A549 (cell line): ENCODE measurements at regions not wholly inside any gene's neighbourhood (a gene's known extent, or its start where the extent isn't known, plus 50 kb on each side); places are given as distances from the start of the nearest gene placed in this dataset.

ENCODE experiments used
- ATAC-seq, 2 experiments: fragments of 200-7000 bp in 1 of 2; fragments of >200 bp in 1 of 2; cut with Nextera tagmentation in 1 of 2; cut with Tn5 transposase in 1 of 2; 3 replicates each; pipeline versions ENCODE4 v1.8.0 to v1.9.1; 2018 to 2020; ENCODE audit warnings: mild to moderate bottlenecking in 1 of 2, moderate library complexity in 1 of 2
- CTCF ChIA-PET: fragments of 300-600 bp; sonication (Branson Sonifier 250); formaldehyde crosslinking; extraction: SDS; loops from one replicate; lab custom pipeline; 2021; ENCODE audit warnings: antibody characterized with exemption, inconsistent platforms; lab: Yijun Ruan, JAX
- POLR2A ChIA-PET: fragments of 350-600 bp; formaldehyde crosslinking; extraction: SDS; loops from one replicate; lab custom pipeline; 2021; ENCODE audit warnings: antibody characterized with exemption, inconsistent platforms; lab: Yijun Ruan, JAX
- DNase-seq, 2 experiments: peaks; one replicate each; pipeline versions ENCODE4 v3.0.0 to v3.0.0-alpha.2; 2011 to 2016; ENCODE audit warnings: low read depth in 1 of 2, low spot score in 1 of 2
- FAIRE-seq: peaks from 2 replicates; lab custom pipeline; 2011; peaks lifted over from hg19 to GRCh38; lab: Jason Lieb, UNC
- H3K27ac ChIP-seq, 2 experiments: fragments of >200 bp; sonication (Bioruptor Twin); formaldehyde crosslinking; 3 replicates each; pipeline ENCODE4 v1.5.1; 2016 to 2017
- H3K4me1 ChIP-seq: fragments of >200 bp; sonication (Bioruptor Twin); formaldehyde crosslinking; 3 replicates; pipeline ENCODE4 v1.6.1; 2016
- H3K4me2 ChIP-seq: fragments of >200 bp; sonication (Bioruptor Twin); formaldehyde crosslinking; 3 replicates; pipeline ENCODE4 v1.6.1; 2016
- H3K4me3 ChIP-seq: fragments of >200 bp; sonication (Bioruptor Twin); formaldehyde crosslinking; 3 replicates; pipeline ENCODE4 v1.5.1; 2016
- H3K9me3 ChIP-seq: fragments of >200 bp; sonication (Bioruptor Twin); formaldehyde crosslinking; 3 replicates; pipeline ENCODE4 v1.6.1; 2016
- CBX2 ChIP-seq: fragments of 200-600 bp; sonication (generic); IDR thresholded peaks from 2 replicates; pipeline ENCODE4 v1.6.1; 2016; ENCODE audit warnings: low read depth, mild to moderate bottlenecking, borderline replicate concordance
- CHD4 ChIP-seq: fragments of 200-600 bp; sonication (generic); IDR thresholded peaks from 2 replicates; pipeline ENCODE4 v1.6.1; 2016; ENCODE audit warnings: antibody characterized with exemption, mild to moderate bottlenecking, borderline replicate concordance
- FOXS1 ChIP-seq: fragments of 250-450 bp; sonication (Bioruptor Pico); IDR thresholded peaks from 2 replicates; pipeline ENCODE4 v1.5.0; 2020; ENCODE audit warnings: mild to moderate bottlenecking, moderate library complexity
- GATA3 ChIP-seq: IDR thresholded peaks from 2 replicates; pipeline ENCODE4 v1.6.1; 2012; ENCODE audit warnings: borderline replicate concordance
- HDAC2 ChIP-seq: fragments of 200-600 bp; sonication (generic); IDR thresholded peaks from 2 replicates; pipeline ENCODE4 v1.6.1; 2016
- HEYL ChIP-seq: fragments of 250-450 bp; sonication (Bioruptor Pico); IDR thresholded peaks from 2 replicates; pipeline ENCODE4 v1.8.0; 2021; ENCODE audit warnings: mild to moderate bottlenecking, moderate library complexity
- HMGXB4 ChIP-seq: fragments of 250-450 bp; sonication (Bioruptor Pico); IDR thresholded peaks from 2 replicates; pipeline ENCODE4 v1.5.0; 2021; ENCODE audit warnings: mild to moderate bottlenecking, moderate library complexity, borderline replicate concordance
- JUN ChIP-seq, 2 experiments: fragments of >200 bp; sonication (Bioruptor Twin); formaldehyde crosslinking; IDR thresholded peaks; 2 replicates in 1 of 2; 3 replicates in 1 of 2; pipeline ENCODE4 v1.6.1; 2016 to 2017
- JUNB ChIP-seq: fragments of >200 bp; sonication (Bioruptor Twin); formaldehyde crosslinking; IDR thresholded peaks from 2 replicates; pipeline ENCODE4 v1.6.1; 2016
- MAFK ChIP-seq: fragments of 450-650 bp; IDR thresholded peaks from 2 replicates; pipeline ENCODE4 v1.6.1; 2014; ENCODE audit not compliant: partially characterized antibody
- MYC ChIP-seq: IDR thresholded peaks from 2 replicates; pipeline ENCODE4 v1.6.1; 2012; ENCODE audit warnings: mild to moderate bottlenecking, inconsistent platforms, low read length, improper control_type of control experiment, borderline replicate concordance
- NR3C1 ChIP-seq: fragments of >200 bp; sonication (Bioruptor Twin); formaldehyde crosslinking; IDR thresholded peaks from 3 replicates; pipeline ENCODE4 v1.6.1; 2017
- PBX3 ChIP-seq: IDR thresholded peaks from 2 replicates; pipeline ENCODE4 v1.6.1; 2012
- PHF8 ChIP-seq: fragments of 200-600 bp; sonication (generic); IDR thresholded peaks from 2 replicates; pipeline ENCODE4 v1.6.1; 2016; ENCODE audit warnings: low read depth, mild to moderate bottlenecking, antibody characterized with exemption, moderate library complexity, borderline replicate concordance
- POLR2AphosphoS2 ChIP-seq: conservative IDR thresholded peaks from 2 replicates; pipeline ENCODE4 v1.6.1; 2012; ENCODE audit warnings: low read length, improper control_type of control experiment, inconsistent platforms
- RAD21 ChIP-seq, 2 experiments: fragments of >200 bp in 1 of 2; sonication (Bioruptor Twin) in 1 of 2; formaldehyde crosslinking in 1 of 2; IDR thresholded peaks in 1 of 2; conservative IDR thresholded peaks in 1 of 2; 2 replicates in 1 of 2; 3 replicates in 1 of 2; pipeline ENCODE4 v1.6.1; 2012 to 2018; ENCODE audit warnings: inconsistent platforms in 1 of 2
- RARB ChIP-seq: fragments of 250-450 bp; sonication (Bioruptor Pico); IDR thresholded peaks from 2 replicates; pipeline ENCODE4 v1.8.0; 2021; ENCODE audit warnings: mild to moderate bottlenecking, moderate library complexity
- ZC3H11A ChIP-seq: fragments of 450-650 bp; IDR thresholded peaks from 2 replicates; pipeline ENCODE4 v1.6.1; 2014; ENCODE audit warnings: antibody characterized with exemption, mild to moderate bottlenecking
- ZFP36 ChIP-seq: fragments of 450-650 bp; IDR thresholded peaks from 2 replicates; pipeline ENCODE4 v1.6.1; 2014; ENCODE audit warnings: borderline replicate concordance; ENCODE audit not compliant: partially characterized antibody
- ZNF302 ChIP-seq: fragments of 250-450 bp; sonication (Bioruptor Pico); IDR thresholded peaks from 2 replicates; pipeline ENCODE4 v1.9.0; 2021; ENCODE audit warnings: inconsistent platforms, mild to moderate bottlenecking, moderate library complexity
- WGBS: methylation state at CpG from one replicate; pipeline ENCODE4 v1.1.6; 2017; ENCODE audit errors: missing lambda C conversion rate; 5-methylcytosine and 5-hydroxymethylcytosine counted together
- TF ChIP-seq, protein P1 (sequence below): fragments of 450-650 bp; IDR thresholded peaks from 2 replicates; pipeline ENCODE4 v1.6.1; 2014; ENCODE audit warnings: antibody characterized with exemption
- TF ChIP-seq, protein P2 (sequence below): fragments of 250-450 bp; sonication (Bioruptor Pico); IDR thresholded peaks from 2 replicates; pipeline ENCODE4 v1.5.0; 2020; ENCODE audit warnings: low read depth, mild to moderate bottlenecking, moderate library complexity

DNA sequence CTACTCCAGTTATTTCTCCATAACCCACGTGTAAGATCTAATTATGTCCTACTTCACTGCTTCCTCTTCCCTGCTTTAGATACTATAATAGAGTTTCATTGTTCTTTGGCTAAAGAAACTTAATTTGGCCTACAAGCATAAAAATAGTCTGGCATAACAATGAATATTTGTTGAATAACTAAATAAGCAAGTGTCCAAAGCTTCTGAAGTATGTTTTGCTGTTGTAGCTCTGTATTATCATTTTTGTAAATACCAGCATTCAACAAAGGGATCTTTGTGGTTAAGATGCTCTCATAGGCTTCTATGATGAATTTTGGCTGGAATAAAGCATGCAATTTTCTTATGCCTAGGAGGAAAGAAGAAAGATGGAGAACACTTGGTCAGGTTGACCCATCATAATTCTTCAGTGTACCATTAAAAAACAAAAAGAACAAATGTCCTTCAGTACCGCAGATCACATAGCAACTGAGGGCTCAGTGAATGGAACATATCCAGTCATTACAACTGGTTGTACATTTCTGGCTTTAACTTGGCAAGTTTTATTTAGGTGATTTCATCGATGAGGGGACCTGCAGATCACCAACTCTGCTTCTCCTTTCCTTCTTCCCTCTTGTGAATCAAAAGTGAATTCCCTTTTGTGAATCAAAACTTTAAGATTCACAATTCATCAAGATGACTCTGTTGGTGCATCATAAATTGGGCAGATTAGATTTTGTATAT lies 465.9 kb upstream of the TGFBR2 start:
- ATAC-seq (no peak), FAIRE-seq (no peak), DNase-seq (no peak)
- Histone ChIP-seq H3K4me2 (no peak overlapping the region), H3K27ac (no peak overlapping the region), H3K4me3 (no peak overlapping the region), H3K9me3 (0 out of 3 replicates have a peak, but pooled peaks cover 2% of the 10 kb centered on the region), H3K4me1 (0 out of 3 replicates have a peak, but pooled peaks cover 3% of the 10 kb centered on the region)
- CTCF ChIA-PET = interaction anchor here (0.6 to 1.5 kb wide), 4 partner anchors 12 to 553 kb away, joined by 3 to 7 read pairs (median 3); no protein-coding TSS in a partner anchor
- POLR2A ChIA-PET = no interaction called here
- WGBS = 73% methylated on average over 3 of the region's 3 CpGs
- TF ChIP-seq HEYL (CRISPR knock-in tag) = no peak
- TF ChIP-seq POLR2AphosphoS2 = no peak
- no peak for TF ChIP-seq HMGXB4 (CRISPR knock-in tag)
- TF ChIP-seq, protein P1, sequence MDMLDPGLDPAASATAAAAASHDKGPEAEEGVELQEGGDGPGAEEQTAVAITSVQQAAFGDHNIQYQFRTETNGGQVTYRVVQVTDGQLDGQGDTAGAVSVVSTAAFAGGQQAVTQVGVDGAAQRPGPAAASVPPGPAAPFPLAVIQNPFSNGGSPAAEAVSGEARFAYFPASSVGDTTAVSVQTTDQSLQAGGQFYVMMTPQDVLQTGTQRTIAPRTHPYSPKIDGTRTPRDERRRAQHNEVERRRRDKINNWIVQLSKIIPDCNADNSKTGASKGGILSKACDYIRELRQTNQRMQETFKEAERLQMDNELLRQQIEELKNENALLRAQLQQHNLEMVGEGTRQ = no peak
- no peak for TF ChIP-seq HDAC2
- no peak for TF ChIP-seq PHF8
- TF ChIP-seq JUNB = no peak
- TF ChIP-seq, all 56 proteins: peak for 0

DNA sequence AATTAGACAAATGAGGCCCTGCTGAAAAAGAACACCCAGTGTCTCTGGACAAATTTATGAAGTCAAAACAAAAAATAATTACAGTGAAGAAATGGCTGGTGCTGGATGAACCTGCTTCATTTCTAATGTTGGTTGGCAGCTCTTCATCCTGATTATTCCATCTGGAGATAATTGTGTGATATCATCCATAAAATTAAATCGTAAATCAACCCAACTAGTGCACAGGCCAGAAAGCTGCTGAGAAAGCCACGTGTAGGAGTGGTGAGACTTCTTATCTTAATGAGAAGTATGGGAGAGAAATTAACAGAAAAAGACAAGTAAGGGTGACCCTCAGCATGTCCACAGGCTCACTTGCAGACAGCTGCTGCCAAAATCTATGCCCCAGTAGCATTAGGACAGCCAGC lies 465.2 kb upstream of the TGFBR2 start:
- H3K4me2 ChIP-seq = no peak overlapping the region
- no peak for ATAC-seq
- 0 out of 3 replicates have a peak, but pooled peaks cover 3% of the 10 kb centered on the region for H3K4me1 ChIP-seq
- TF ChIP-seq, protein P1 = no peak
- TF ChIP-seq CBX2 = no peak
- TF ChIP-seq MAFK = no peak
- no peak for TF ChIP-seq PBX3
- TF ChIP-seq RAD21 (conservative IDR thresholded peaks at IDR 0.05 in 1 of 2, IDR thresholded peaks at IDR 0.05 in 1 of 2) = no peak
- no peak for TF ChIP-seq POLR2AphosphoS2
- no peak overlapping the region for H3K27ac ChIP-seq
- no peak for DNase-seq
- H3K4me3 ChIP-seq = no peak overlapping the region
- no peak for FAIRE-seq
- ChIA-PET CTCF (interaction anchor here (1.5 kb wide), 1 partner anchor 552 kb away, joined by 3 read pairs; no protein-coding TSS in a partner anchor), POLR2A (no interaction called here)
- H3K9me3 ChIP-seq = no peaks in the 10 kb centered on the region
- WGBS = 71% methylated on average over 2 of the region's 2 CpGs

DNA sequence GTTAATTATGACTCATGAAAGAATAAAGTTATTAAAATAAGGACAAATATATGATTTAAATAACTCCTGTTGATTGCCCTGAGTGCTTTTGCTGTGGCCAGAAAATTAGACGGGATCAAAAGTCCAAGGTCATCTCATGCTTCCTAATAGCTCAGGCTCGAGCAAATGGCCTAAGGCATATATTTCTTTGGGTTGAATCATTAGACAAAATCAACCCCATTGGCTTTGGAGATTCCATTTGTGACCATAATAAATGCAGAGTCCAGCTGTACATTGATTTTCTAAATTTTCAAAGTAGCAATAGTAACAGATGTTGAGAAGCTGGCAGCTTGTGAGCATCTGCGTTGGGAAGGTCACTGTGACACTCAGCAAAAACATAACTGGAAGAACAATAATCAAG lies 464.5 kb upstream of the TGFBR2 start:
- H3K9me3 ChIP-seq = no peaks in the 10 kb centered on the region
- CTCF ChIA-PET = interaction anchor here (1.5 kb wide), 1 partner anchor 552 kb away, joined by 3 read pairs; no protein-coding TSS in a partner anchor
- H3K4me2 ChIP-seq = no peak overlapping the region
- ATAC-seq = no peak
- no peak for FAIRE-seq
- WGBS = 64% methylated on average over 3 of the region's 3 CpGs
- 0 out of 3 replicates have a peak, but pooled peaks cover 3% of the 10 kb centered on the region for H3K4me1 ChIP-seq
- H3K4me3 ChIP-seq = no peak overlapping the region
- H3K27ac ChIP-seq = no peak overlapping the region
- DNase-seq = no peak
- POLR2A ChIA-PET = no interaction called here
- TF ChIP-seq GATA3 (no peak), JUN (IDR thresholded peaks at IDR 0.05) (no peak), ZC3H11A (no peak), HMGXB4 (CRISPR knock-in tag) (no peak), NR3C1 (no peak), CHD4 (no peak), PBX3 (no peak), PHF8 (no peak), ZNF302 (no peak), RARB (no peak), CBX2 (no peak), MYC (no peak), FOXS1 (CRISPR knock-in tag) (no peak), ZFP36 (no peak)
- TF ChIP-seq, protein P2, sequence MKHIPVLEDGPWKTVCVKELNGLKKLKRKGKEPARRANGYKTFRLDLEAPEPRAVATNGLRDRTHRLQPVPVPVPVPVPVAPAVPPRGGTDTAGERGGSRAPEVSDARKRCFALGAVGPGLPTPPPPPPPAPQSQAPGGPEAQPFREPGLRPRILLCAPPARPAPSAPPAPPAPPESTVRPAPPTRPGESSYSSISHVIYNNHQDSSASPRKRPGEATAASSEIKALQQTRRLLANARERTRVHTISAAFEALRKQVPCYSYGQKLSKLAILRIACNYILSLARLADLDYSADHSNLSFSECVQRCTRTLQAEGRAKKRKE (CRISPR knock-in tag) = no peak
